ENCODE measurements at regions not wholly inside any gene's neighbourhood (a gene's known extent, or its start where the extent isn't known, plus 50 kb on each side); places are given as distances from the start of the nearest gene placed in this dataset.

DNA sequence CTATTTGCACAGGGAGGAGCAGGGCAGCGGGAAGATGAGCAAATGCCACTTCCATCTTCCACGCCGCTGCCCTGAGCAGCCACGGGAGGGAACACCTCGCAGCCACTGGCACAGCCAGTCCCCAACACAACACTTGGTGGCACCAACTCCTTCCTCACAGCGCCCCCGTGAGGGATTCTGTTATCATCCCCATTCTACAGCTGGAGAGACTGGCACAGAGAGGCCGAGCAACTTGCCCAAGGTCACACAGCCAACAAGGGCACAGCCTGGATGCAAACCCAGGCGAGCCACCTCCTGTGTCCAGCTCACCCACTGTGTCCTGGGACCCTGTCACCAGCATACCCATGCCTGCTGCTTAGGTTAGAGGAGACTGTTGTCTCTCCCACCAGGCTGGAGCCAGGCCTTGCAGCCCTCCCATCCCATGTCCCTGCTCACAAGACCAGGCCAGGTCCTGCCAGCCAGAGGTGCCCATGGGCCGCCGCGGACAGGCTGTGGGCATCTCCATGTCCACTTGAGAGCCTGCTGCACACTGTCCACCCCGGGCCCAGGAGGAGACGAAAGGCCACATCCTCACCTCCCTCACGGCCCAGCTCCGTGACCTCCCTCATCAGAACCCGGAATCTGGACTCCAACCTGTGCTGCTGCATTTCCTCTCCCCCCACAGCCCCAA is 57.0 kb downstream of the NCOR2 start:
- Mint-ChIP-seq H3K9me3 (no peaks in the 10 kb centered on the region), H3K27me3 (no peaks in the 10 kb centered on the region), H3K36me3 (ENCODE audit: low read depth) (peaks cover 3% of the 10 kb centered on the region), H3K4me3 (no peak overlapping the region), H3K4me1 (ENCODE audit: low read depth) (peaks cover 29% of the 10 kb centered on the region), H3K27ac (no peak overlapping the region)
- no peak for TF ChIP-seq CTCF (IDR thresholded peaks at IDR 0.05)
- ATAC-seq (peak; percentile 17), DNase-seq (peak; percentile 53)
- POLR2A ChIA-PET: no interaction called here
- intact Hi-C loops (cut with micrococcal nuclease): no loop called here
- CTCF ChIA-PET: no interaction called here

DNA sequence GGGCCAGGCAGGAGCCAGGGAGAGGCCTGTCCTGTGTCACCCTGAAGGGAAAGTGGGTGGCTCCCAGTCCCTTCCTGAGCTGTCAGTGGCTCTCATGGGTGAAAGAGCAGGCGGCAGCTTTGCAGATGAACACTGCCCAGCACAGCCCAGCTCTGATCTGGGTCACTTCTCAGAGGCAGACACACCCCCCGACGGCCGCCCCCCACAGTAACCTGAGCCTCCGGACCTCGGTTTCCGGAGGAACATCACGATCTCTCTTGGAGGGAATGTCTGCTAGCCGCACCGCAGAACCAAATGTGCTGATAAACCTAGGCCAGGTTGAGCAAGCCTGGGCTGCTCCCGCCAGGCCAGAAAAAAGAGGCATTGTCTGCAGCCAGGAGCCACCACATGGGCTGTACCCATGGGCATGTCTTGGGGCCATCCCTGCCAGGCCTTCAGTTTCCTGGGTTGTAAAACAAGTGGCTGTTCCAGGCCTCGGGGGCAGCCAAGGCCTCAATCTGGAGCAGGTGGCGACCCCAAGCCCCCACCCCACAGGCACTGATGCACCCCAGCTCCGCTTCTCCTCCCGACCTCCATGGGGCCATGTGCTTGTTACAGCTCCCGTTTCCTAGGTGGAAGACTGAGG is 57.6 kb downstream of the NCOR2 start:
- CTCF ChIA-PET: interaction anchor here (1.5 kb wide), 1 partner anchor 11 kb away, joined by 4 read pairs; no protein-coding TSS in a partner anchor
- no peak overlapping the region for H3K27ac Mint-ChIP-seq
- ATAC-seq: no peak

GRCh38 chr12:124509300-124509675 is 58.1 kb downstream of the NCOR2 start:
- Mint-ChIP-seq H3K27ac (no peak overlapping the region), H3K9me3 (no peaks in the 10 kb centered on the region), H3K4me1 (ENCODE audit: low read depth) (peaks cover 29% of the 10 kb centered on the region), H3K36me3 (ENCODE audit: low read depth) (no peaks in the 10 kb centered on the region), H3K27me3 (no peaks in the 10 kb centered on the region), H3K4me3 (no peak overlapping the region)
- DNase-seq (no peak), ATAC-seq (no peak)
- intact Hi-C loops (cut with micrococcal nuclease): no loop called here
- ChIA-PET CTCF (interaction anchor here (1.5 kb wide), 1 partner anchor 11 kb away, joined by 4 read pairs; no protein-coding TSS in a partner anchor), POLR2A (no interaction called here)
- no peak for TF ChIP-seq CTCF (IDR thresholded peaks at IDR 0.05)

More for the DNA sequence above, 57.6 kb downstream of the NCOR2 start:
- peaks cover 29% of the 10 kb centered on the region for H3K4me1 Mint-ChIP-seq (ENCODE audit: low read depth)
- no peaks in the 10 kb centered on the region for H3K27me3 Mint-ChIP-seq
- H3K9me3 Mint-ChIP-seq: no peaks in the 10 kb centered on the region
- DNase-seq: no peak
- intact Hi-C loops (cut with micrococcal nuclease): no loop called here
- no peak for TF ChIP-seq CTCF (IDR thresholded peaks at IDR 0.05)
- H3K4me3 Mint-ChIP-seq: no peak overlapping the region
- POLR2A ChIA-PET: no interaction called here
- no peaks in the 10 kb centered on the region for H3K36me3 Mint-ChIP-seq (ENCODE audit: low read depth)

- no peak for TF ChIP-seq CTCF (IDR thresholded peaks at IDR 0.05)
- ChIA-PET CTCF (interaction anchor here (1.5 kb wide), 1 partner anchor 10 kb away, joined by 4 read pairs; no protein-coding TSS in a partner anchor), POLR2A (no interaction called here)
- ATAC-seq (peak; percentile 48), DNase-seq (peak; percentile 40)
- H3K27ac Mint-ChIP-seq: no peak overlapping the region
- H3K4me3 Mint-ChIP-seq: no peak overlapping the region
- H3K36me3 Mint-ChIP-seq (ENCODE audit: low read depth): no peaks in the 10 kb centered on the region
- intact Hi-C loops (cut with micrococcal nuclease): no loop called here
- peaks cover 28% of the 10 kb centered on the region for H3K4me1 Mint-ChIP-seq (ENCODE audit: low read depth)
- H3K9me3 Mint-ChIP-seq: no peaks in the 10 kb centered on the region
- H3K27me3 Mint-ChIP-seq: no peaks in the 10 kb centered on the region
Observed at GRCh38 chr12:124508381-124509079, 58.9 kb downstream of the NCOR2 start.

All from activated CD8-positive, alpha-beta T cell treated with anti-CD3 and anti-CD28 coated beads for 36 hours (primary cell).